ENCODE measurements at regions not wholly inside any gene's neighbourhood (a gene's known extent, or its start where the extent isn't known, plus 50 kb on each side); places are given as distances from the start of the nearest gene placed in this dataset.

GRCh38 chr21:18601146-18601545 is 197.6 kb upstream of the TMPRSS15 start:
- no peak overlapping the region for H3K27ac ChIP-seq (ENCODE audit: low read length)
- no TSS peak for BruUV-seq (replicated peaks)
- DNase-seq (ENCODE audit: low read depth, low spot score), result no peak
- intact Hi-C loops (cut with micrococcal nuclease; ENCODE audit: unreplicated experiment) (no loop called here), in situ Hi-C loops (cut with HindIII; ENCODE audit: low pct_unique_long_range_greater_than_20kb, low sequenced_read_pairs) (no loop called here)
- H3K9me3 ChIP-seq (ENCODE audit: control insufficient read depth, insufficient read depth, low read depth, low read length), result no peaks in the 10 kb centered on the region
- H3K36me3 ChIP-seq (ENCODE audit: control insufficient read depth, insufficient read depth, low read length), result no peaks in the 10 kb centered on the region
- ChIA-PET CTCF (no interaction called here), POLR2A (no interaction called here)
- H3K4me1 ChIP-seq (ENCODE audit: control insufficient read depth, insufficient read depth, low read length), result no peaks in the 10 kb centered on the region
- no peak for ATAC-seq
- H3K4me3 ChIP-seq (ENCODE audit: low read depth in 2 of 2, low read length in 2 of 2), result no peak overlapping the region
- H3K27me3 ChIP-seq (ENCODE audit: control insufficient read depth, insufficient read depth, low read length), result no peaks in the 10 kb centered on the region
- TF ChIP-seq REST (IDR thresholded peaks at IDR 0.05; ENCODE audit: insufficient read depth in 1 of 2, low read depth in 2 of 2, low read length in 1 of 2) (no peak), SIN3A (IDR thresholded peaks at IDR 0.05; ENCODE audit: borderline replicate concordance, insufficient read depth, low read depth, low read length) (no peak), CTCF (IDR thresholded peaks at IDR 0.05) (no peak), POLR2AphosphoS5 (IDR thresholded peaks at IDR 0.05; ENCODE audit: low read depth, low read length) (no peak), TCF7L2 (IDR thresholded peaks at IDR 0.05; ENCODE audit: low read depth, low read length) (no peak)

- ChIA-PET POLR2A (no interaction called here), CTCF (no interaction called here)
- Histone ChIP-seq H3K36me3 (ENCODE audit: control insufficient read depth, insufficient read depth, low read length) (no peaks in the 10 kb centered on the region), H3K4me1 (ENCODE audit: control insufficient read depth, insufficient read depth, low read length) (no peaks in the 10 kb centered on the region), H3K27me3 (ENCODE audit: control insufficient read depth, insufficient read depth, low read length) (no peaks in the 10 kb centered on the region), H3K9me3 (ENCODE audit: control insufficient read depth, insufficient read depth, low read depth, low read length) (no peaks in the 10 kb centered on the region), H3K27ac (ENCODE audit: low read length) (no peak overlapping the region), H3K4me3 (ENCODE audit: low read depth in 2 of 2, low read length in 2 of 2) (no peak overlapping the region)
- intact Hi-C loops (cut with micrococcal nuclease; ENCODE audit: unreplicated experiment), result no loop called here
- ATAC-seq, result no peak
- in situ Hi-C loops (cut with HindIII; ENCODE audit: low pct_unique_long_range_greater_than_20kb, low sequenced_read_pairs), result no loop called here
- BruUV-seq (replicated peaks), result no TSS peak
- no peak for DNase-seq (ENCODE audit: low read depth, low spot score)
- TF ChIP-seq REST (IDR thresholded peaks at IDR 0.05; ENCODE audit: insufficient read depth in 1 of 2, low read depth in 2 of 2, low read length in 1 of 2) (no peak), SIN3A (IDR thresholded peaks at IDR 0.05; ENCODE audit: borderline replicate concordance, insufficient read depth, low read depth, low read length) (no peak), TCF7L2 (IDR thresholded peaks at IDR 0.05; ENCODE audit: low read depth, low read length) (no peak), POLR2AphosphoS5 (IDR thresholded peaks at IDR 0.05; ENCODE audit: low read depth, low read length) (no peak), CTCF (IDR thresholded peaks at IDR 0.05) (no peak)
Observed at GRCh38 chr21:18602711-18603110, 199.1 kb upstream of the TMPRSS15 start.
